ENCODE measurements at regions not wholly inside any gene's neighbourhood (a gene's known extent, or its start where the extent isn't known, plus 50 kb on each side); places are given as distances from the start of the nearest gene placed in this dataset.
A peak's percentile ranks its signal among the peaks of the same experiment; 100 is the strongest.
"Not testable (repeated sequence)": the region's sequence is repeated elsewhere in the genome, so short reads cannot be mapped to it uniquely, and the experiment has no call there.

DNA sequence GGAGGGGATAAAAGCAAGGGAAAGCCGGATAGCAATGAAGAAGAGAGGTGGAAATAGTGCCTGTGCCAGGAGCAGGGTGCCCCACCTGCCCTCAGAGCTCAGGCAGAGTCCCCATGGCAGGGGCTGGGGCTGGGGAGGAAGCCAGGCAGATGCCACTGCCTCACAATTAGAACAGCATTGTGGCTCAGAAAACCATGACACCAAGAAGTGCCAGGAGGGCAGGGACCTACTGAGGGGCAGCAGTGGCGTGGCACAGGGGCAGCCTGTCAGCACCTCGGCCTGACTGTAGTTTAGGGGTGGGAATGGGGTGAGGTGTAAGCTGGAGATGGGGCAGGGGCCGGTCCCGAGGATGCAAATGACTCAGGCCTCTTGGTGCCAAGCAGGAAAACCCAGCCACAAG, 532.1 kb upstream of the B3GAT1 start:
- H3K27me3 ChIP-seq (replicated peaks; ENCODE audit: control insufficient read depth, insufficient read depth, low read length), result no peaks in the 10 kb centered on the region; the same call in 1 of the 2 replicates
- no peaks in the 10 kb centered on the region for H3K36me3 ChIP-seq (ENCODE audit: control insufficient read depth, insufficient read depth, low read length)
- no peak for DNase-seq (ENCODE audit: extremely low read depth, insufficient read length)
- no peak overlapping the region for H3K4me3 ChIP-seq (replicated peaks; ENCODE audit: low read depth, low read length)
- no peak for TF ChIP-seq CTCF (IDR thresholded peaks at IDR 0.05; ENCODE audit: insufficient read depth, low read length, poor library complexity, severe bottlenecking)

- no peaks in the 10 kb centered on the region; the same call in 1 of the 2 replicates for H3K27me3 ChIP-seq (replicated peaks; ENCODE audit: control insufficient read depth, insufficient read depth, low read length)
- no peaks in the 10 kb centered on the region for H3K36me3 ChIP-seq (ENCODE audit: control insufficient read depth, insufficient read depth, low read length)
- no peak overlapping the region for H3K4me3 ChIP-seq (replicated peaks; ENCODE audit: low read depth, low read length)
- DNase-seq (ENCODE audit: extremely low read depth, insufficient read length), result no peak
- no peak for TF ChIP-seq CTCF (IDR thresholded peaks at IDR 0.05; ENCODE audit: insufficient read depth, low read length, poor library complexity, severe bottlenecking)
These were observed 531.5 kb upstream of the B3GAT1 start for GRCh38 chr11:134943544-134943943.

- no peaks in the 10 kb centered on the region for H3K36me3 ChIP-seq (ENCODE audit: control insufficient read depth, insufficient read depth, low read length)
- no peak for TF ChIP-seq CTCF (IDR thresholded peaks at IDR 0.05; ENCODE audit: insufficient read depth, low read length, poor library complexity, severe bottlenecking)
- H3K27me3 ChIP-seq (replicated peaks; ENCODE audit: control insufficient read depth, insufficient read depth, low read length), result no peaks in the 10 kb centered on the region; the same call in 1 of the 2 replicates
- DNase-seq (ENCODE audit: extremely low read depth, insufficient read length), result no peak
- H3K4me3 ChIP-seq (replicated peaks; ENCODE audit: low read depth, low read length), result no peak overlapping the region
These were observed 530.6 kb upstream of the B3GAT1 start for GRCh38 chr11:134942681-134943080.

- not testable (repeated sequence) for H3K4me3 ChIP-seq (replicated peaks; ENCODE audit: low read depth, low read length); H3K27me3 ChIP-seq (replicated peaks; ENCODE audit: control insufficient read depth, insufficient read depth, low read length); H3K36me3 ChIP-seq (ENCODE audit: control insufficient read depth, insufficient read depth, low read length); DNase-seq (ENCODE audit: extremely low read depth, insufficient read length)
- TF ChIP-seq CTCF (IDR thresholded peaks at IDR 0.05; ENCODE audit: insufficient read depth, low read length, poor library complexity, severe bottlenecking), result peak; percentile 9
These were observed 530.0 kb upstream of the B3GAT1 start for GRCh38 chr11:134941936-134942600.

- Histone ChIP-seq H3K4me3 (replicated peaks; ENCODE audit: low read depth, low read length) (no peak overlapping the region), H3K36me3 (ENCODE audit: control insufficient read depth, insufficient read depth, low read length) (no peaks in the 10 kb centered on the region), H3K27me3 (replicated peaks; ENCODE audit: control insufficient read depth, insufficient read depth, low read length) (no peaks in the 10 kb centered on the region)
- DNase-seq (ENCODE audit: extremely low read depth, insufficient read length), result no peak
- no peak for TF ChIP-seq CTCF (IDR thresholded peaks at IDR 0.05; ENCODE audit: insufficient read depth, low read length, poor library complexity, severe bottlenecking)
These were observed 529.3 kb upstream of the B3GAT1 start for GRCh38 chr11:134941326-134941725.
